ENCODE measurements at regions not wholly inside any gene's neighbourhood (a gene's known extent, or its start where the extent isn't known, plus 50 kb on each side); places are given as distances from the start of the nearest gene placed in this dataset.

DNA sequence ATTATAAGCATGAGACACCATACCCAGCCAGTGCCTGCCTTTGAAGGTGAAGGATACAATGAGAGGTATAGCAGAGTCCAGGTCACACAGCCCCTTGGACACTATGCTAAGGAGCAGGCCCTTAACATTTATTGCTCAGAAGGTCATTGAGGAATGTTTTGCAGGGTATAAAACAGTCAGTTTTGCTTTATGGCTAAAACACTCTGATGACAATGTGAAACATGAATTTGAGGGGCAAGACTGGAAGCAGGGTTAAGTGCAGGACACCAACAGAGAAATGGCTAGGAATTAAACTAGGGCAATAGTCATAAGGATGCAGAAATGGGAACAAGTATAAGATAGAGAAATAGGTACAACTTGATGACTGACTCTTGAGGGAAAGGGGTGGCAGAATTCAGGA, 141.1 kb downstream of the METTL4 start:
- Histone ChIP-seq H3K4me1 (ENCODE audit: control insufficient read depth in 1 of 2, insufficient read depth in 2 of 2, low read length in 2 of 2) (no peaks in the 10 kb centered on the region), H4K20me1 (ENCODE audit: insufficient read depth) (no peaks in the 10 kb centered on the region), H3K27me3 (ENCODE audit: insufficient read depth, low read length) (no peaks in the 10 kb centered on the region), H3K79me2 (ENCODE audit: insufficient read depth, low read length) (no peaks in the 10 kb centered on the region), H3K9me3 (ENCODE audit: control insufficient read depth in 1 of 2, insufficient read depth in 1 of 2, low read depth in 1 of 2, low read length in 2 of 2) (0 out of 4 replicates have a peak, but pooled peaks cover 0 to 4% of the 10 kb centered on the region in 2 experiments), H3K36me3 (ENCODE audit: control insufficient read depth in 1 of 2, insufficient read depth in 2 of 2, low read length in 2 of 2) (no peaks in the 10 kb centered on the region), H3K4me3 (replicated peaks in 1 of 2; ENCODE audit: low read depth in 1 of 2, low read length in 2 of 2) (no peak overlapping the region), H3K27ac (ENCODE audit: low read depth, low read length) (no peak overlapping the region), H3K9ac (ENCODE audit: low read length) (no peak overlapping the region), H3K4me2 (ENCODE audit: low read length) (no peak overlapping the region), H3K9me2 (ENCODE audit: insufficient read depth) (no peaks in the 10 kb centered on the region), H2AFZ (ENCODE audit: low read depth, low read length, poor library complexity, severe bottlenecking) (no peak overlapping the region)
- BruUV-seq (replicated peaks), result no TSS peak
- intact Hi-C loops (cut with micrococcal nuclease), result no loop called here
- no peak for TF ChIP-seq EGR1 (IDR thresholded peaks at IDR 0.05; ENCODE audit: low read depth)
- TF ChIP-seq, protein P1, sequence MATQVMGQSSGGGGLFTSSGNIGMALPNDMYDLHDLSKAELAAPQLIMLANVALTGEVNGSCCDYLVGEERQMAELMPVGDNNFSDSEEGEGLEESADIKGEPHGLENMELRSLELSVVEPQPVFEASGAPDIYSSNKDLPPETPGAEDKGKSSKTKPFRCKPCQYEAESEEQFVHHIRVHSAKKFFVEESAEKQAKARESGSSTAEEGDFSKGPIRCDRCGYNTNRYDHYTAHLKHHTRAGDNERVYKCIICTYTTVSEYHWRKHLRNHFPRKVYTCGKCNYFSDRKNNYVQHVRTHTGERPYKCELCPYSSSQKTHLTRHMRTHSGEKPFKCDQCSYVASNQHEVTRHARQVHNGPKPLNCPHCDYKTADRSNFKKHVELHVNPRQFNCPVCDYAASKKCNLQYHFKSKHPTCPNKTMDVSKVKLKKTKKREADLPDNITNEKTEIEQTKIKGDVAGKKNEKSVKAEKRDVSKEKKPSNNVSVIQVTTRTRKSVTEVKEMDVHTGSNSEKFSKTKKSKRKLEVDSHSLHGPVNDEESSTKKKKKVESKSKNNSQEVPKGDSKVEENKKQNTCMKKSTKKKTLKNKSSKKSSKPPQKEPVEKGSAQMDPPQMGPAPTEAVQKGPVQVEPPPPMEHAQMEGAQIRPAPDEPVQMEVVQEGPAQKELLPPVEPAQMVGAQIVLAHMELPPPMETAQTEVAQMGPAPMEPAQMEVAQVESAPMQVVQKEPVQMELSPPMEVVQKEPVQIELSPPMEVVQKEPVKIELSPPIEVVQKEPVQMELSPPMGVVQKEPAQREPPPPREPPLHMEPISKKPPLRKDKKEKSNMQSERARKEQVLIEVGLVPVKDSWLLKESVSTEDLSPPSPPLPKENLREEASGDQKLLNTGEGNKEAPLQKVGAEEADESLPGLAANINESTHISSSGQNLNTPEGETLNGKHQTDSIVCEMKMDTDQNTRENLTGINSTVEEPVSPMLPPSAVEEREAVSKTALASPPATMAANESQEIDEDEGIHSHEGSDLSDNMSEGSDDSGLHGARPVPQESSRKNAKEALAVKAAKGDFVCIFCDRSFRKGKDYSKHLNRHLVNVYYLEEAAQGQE (IDR thresholded peaks at IDR 0.05; ENCODE audit: low read depth), result no peak
- TF ChIP-seq YY1 (IDR thresholded peaks at IDR 0.05; ENCODE audit: extremely low read depth, insufficient replicate concordance, low read depth, low read length), result no peak
- TF ChIP-seq, protein P2, sequence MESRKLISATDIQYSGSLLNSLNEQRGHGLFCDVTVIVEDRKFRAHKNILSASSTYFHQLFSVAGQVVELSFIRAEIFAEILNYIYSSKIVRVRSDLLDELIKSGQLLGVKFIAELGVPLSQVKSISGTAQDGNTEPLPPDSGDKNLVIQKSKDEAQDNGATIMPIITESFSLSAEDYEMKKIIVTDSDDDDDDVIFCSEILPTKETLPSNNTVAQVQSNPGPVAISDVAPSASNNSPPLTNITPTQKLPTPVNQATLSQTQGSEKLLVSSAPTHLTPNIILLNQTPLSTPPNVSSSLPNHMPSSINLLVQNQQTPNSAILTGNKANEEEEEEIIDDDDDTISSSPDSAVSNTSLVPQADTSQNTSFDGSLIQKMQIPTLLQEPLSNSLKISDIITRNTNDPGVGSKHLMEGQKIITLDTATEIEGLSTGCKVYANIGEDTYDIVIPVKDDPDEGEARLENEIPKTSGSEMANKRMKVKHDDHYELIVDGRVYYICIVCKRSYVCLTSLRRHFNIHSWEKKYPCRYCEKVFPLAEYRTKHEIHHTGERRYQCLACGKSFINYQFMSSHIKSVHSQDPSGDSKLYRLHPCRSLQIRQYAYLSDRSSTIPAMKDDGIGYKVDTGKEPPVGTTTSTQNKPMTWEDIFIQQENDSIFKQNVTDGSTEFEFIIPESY (IDR thresholded peaks at IDR 0.05; ENCODE audit: extremely low read depth, insufficient replicate concordance, low read length), result no peak
- no peak for TF ChIP-seq SIN3A (IDR thresholded peaks at IDR 0.05; ENCODE audit: low read depth)
- TF ChIP-seq ZNF274 (IDR thresholded peaks at IDR 0.05; ENCODE audit: low read depth, low read length), result no peak
- ATAC-seq (no peak), DNase-seq (ENCODE audit: low read depth, low spot score) (no peak)
- ChIA-PET POLR2A (no interaction called here), CTCF (no interaction called here), RAD21 (ENCODE audit: low non-redundant PET in 1 of 2, low total read pairs in 2 of 2, uncharacterized antibody in 2 of 2, unreplicated experiment in 2 of 2) (no interaction called here)
